SK-N-MC (cell line): ENCODE measurements at regions not wholly inside any gene's neighbourhood (a gene's known extent, or its start where the extent isn't known, plus 50 kb on each side); places are given as distances from the start of the nearest gene placed in this dataset.

Source experiments
- EZH2 ChIP-seq: fragments of 200-600 bp; sonication (generic); IDR thresholded peaks from one replicate; pipeline ENCODE4 v1.6.1; 2017; ENCODE audit warnings: antibody characterized with exemption
- FOXP2 ChIP-seq: optimal IDR thresholded peaks from 2 replicates; pipeline ENCODE3; 2011; ENCODE audit warnings: mild to moderate bottlenecking, moderate library complexity; ENCODE audit not compliant: insufficient read depth; ENCODE audit errors: extremely low read length, control extremely low read depth
- POLR2AphosphoS5 ChIP-seq: IDR thresholded peaks from 2 replicates; pipeline ENCODE4 v1.6.1; 2012; ENCODE audit warnings: mild to moderate bottlenecking, low read depth, low read length, borderline replicate concordance

DNA sequence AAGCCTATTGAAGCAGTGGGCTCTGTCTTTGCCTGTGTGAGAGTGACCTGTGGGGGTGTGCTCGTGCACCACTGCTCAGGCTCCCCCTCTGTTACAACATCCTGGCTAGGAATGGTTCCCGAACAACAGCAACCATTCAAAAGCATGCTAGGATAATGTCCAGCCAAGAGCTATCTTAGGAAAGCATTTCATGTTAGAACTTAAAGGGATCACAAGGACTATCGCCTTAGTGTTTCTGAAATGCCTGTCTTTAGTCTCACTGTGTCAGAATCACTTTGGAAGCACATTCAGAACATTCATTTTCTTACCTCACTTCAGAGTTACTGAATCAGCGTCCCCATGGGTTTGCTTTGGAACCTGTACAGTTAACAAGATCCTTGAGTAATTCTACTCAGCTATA, 134.9 kb upstream of the DSEL start:
- no peak for TF ChIP-seq EZH2
- no peak for TF ChIP-seq POLR2AphosphoS5
- no peak for TF ChIP-seq FOXP2
